HG02981 (cell line): ENCODE measurements at regions not wholly inside any gene's neighbourhood (a gene's known extent, or its start where the extent isn't known, plus 50 kb on each side); places are given as distances from the start of the nearest gene placed in this dataset.

ENCODE experiments used
- ATAC-seq: cut with Tn5 transposase; IDR thresholded peaks from one replicate; pipeline ENCODE4 v1.9.1; 2021; ENCODE audit warnings: mild to moderate bottlenecking, moderate library complexity; ENCODE audit not compliant: unreplicated experiment

GRCh38 chr3:182190056-182190455 lies 478.3 kb downstream of the SOX2 start:
- no peak for ATAC-seq

GRCh38 chr3:182198345-182198744 lies 486.6 kb downstream of the SOX2 start:
- ATAC-seq: no peak

GRCh38 chr3:182201456-182202168 lies 489.9 kb downstream of the SOX2 start:
- ATAC-seq: no peak

- no peak for ATAC-seq
These were observed 500.9 kb downstream of the SOX2 start for GRCh38 chr3:182212479-182213076.

- ATAC-seq: no peak
These were observed 502.7 kb downstream of the SOX2 start for GRCh38 chr3:182214416-182214815.

GRCh38 chr3:182215881-182216280 lies 504.2 kb downstream of the SOX2 start:
- ATAC-seq: no peak

- no peak for ATAC-seq
These were observed 504.7 kb downstream of the SOX2 start for GRCh38 chr3:182216311-182216970.

GRCh38 chr3:182220013-182220412 lies 508.3 kb downstream of the SOX2 start:
- no peak for ATAC-seq

- ATAC-seq: no peak
These were observed 508.7 kb downstream of the SOX2 start for GRCh38 chr3:182220471-182220870.

- no peak for ATAC-seq
These were observed 515.3 kb downstream of the SOX2 start for GRCh38 chr3:182226995-182227394.

GRCh38 chr3:182233405-182233804 lies 521.7 kb downstream of the SOX2 start:
- no peak for ATAC-seq

GRCh38 chr3:182233957-182234356 lies 522.2 kb downstream of the SOX2 start:
- no peak for ATAC-seq

GRCh38 chr3:182234881-182235280 lies 523.2 kb downstream of the SOX2 start:
- no peak for ATAC-seq

- ATAC-seq: no peak
These were observed 523.8 kb downstream of the SOX2 start for GRCh38 chr3:182235504-182235903.

- no peak for ATAC-seq
These were observed 526.4 kb downstream of the SOX2 start for GRCh38 chr3:182238126-182238525.

GRCh38 chr3:182239316-182239715 lies 527.6 kb downstream of the SOX2 start:
- ATAC-seq: no peak

- ATAC-seq: no peak
These were observed 528.7 kb downstream of the SOX2 start for GRCh38 chr3:182240474-182240873.

GRCh38 chr3:182241196-182241765 lies 529.6 kb downstream of the SOX2 start:
- ATAC-seq: no peak

GRCh38 chr3:182241766-182242488 lies 530.2 kb downstream of the SOX2 start:
- ATAC-seq: no peak

GRCh38 chr3:182242489-182242942 lies 530.8 kb downstream of the SOX2 start:
- ATAC-seq: no peak

GRCh38 chr3:182243625-182244024 lies 531.9 kb downstream of the SOX2 start:
- no peak for ATAC-seq
